Activated CD4-positive, alpha-beta T cell treated with anti-CD3 and anti-CD28 coated beads, Interleukin-2, amount 10 ng/mL, durations not matched to agents 24 days and 14 days (primary cell): ENCODE measurements at regions not wholly inside any gene's neighbourhood (a gene's known extent, or its start where the extent isn't known, plus 50 kb on each side); places are given as distances from the start of the nearest gene placed in this dataset.

ENCODE experiments used
- DNase-seq: peaks from one replicate; pipeline ENCODE4 v3.0.0; 2022
- H3K27ac Mint-ChIP-seq: one replicate; pipeline ENCODE4 v1.8.0; 2022; ENCODE audit warnings: mild to moderate bottlenecking, mixed read lengths
- H3K27me3 Mint-ChIP-seq: one replicate; pipeline ENCODE4 v1.8.0; 2022; ENCODE audit warnings: mixed read lengths
- H3K36me3 Mint-ChIP-seq: one replicate; pipeline ENCODE4 v1.8.0; 2022; ENCODE audit warnings: low read depth, mild to moderate bottlenecking, mixed read lengths
- H3K4me1 Mint-ChIP-seq: one replicate; pipeline ENCODE4 v1.8.0; 2021; ENCODE audit warnings: mixed read lengths
- H3K4me3 Mint-ChIP-seq: one replicate; pipeline ENCODE4 v1.8.0; 2022; ENCODE audit warnings: mild to moderate bottlenecking, moderate library complexity, mixed read lengths
- H3K9me3 Mint-ChIP-seq: one replicate; pipeline ENCODE4 v1.8.0; 2021; ENCODE audit warnings: mixed read lengths
- intact Hi-C: fragments of 100-400 bp; cut with micrococcal nuclease; formaldehyde crosslinking; loops from one replicate; pipeline ENCODE4 v1.15.1; 2023

GRCh38 chr13:109389892-109390345, 396.5 kb downstream of the IRS2 start:
- Mint-ChIP-seq H3K36me3 (no peaks in the 10 kb centered on the region), H3K27me3 (no peaks in the 10 kb centered on the region), H3K9me3 (no peaks in the 10 kb centered on the region), H3K4me3 (no peak overlapping the region), H3K27ac (no peak overlapping the region), H3K4me1 (no peaks in the 10 kb centered on the region)
- intact Hi-C loops, result no loop called here
- DNase-seq, result no peak

DNA sequence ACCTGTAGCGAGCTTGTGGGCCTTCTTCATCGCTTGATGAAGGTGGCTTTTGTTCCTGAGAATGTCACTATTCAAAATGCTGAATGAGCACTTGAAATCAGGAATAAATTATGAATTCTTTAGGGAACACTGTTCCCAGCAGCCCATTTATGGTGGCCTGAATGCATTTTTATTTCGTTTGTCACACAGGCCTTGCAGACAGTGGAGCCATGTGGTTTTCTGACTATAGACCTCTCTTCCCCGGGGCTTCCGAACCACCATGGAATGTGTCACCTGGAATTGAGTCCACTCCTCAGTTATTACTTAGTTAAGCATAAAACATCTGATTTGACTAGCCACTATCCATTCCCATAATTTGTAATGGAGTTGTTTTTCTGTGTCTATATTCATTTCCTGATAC, 396.9 kb downstream of the IRS2 start:
- Mint-ChIP-seq H3K9me3 (no peaks in the 10 kb centered on the region), H3K27ac (no peak overlapping the region), H3K27me3 (no peaks in the 10 kb centered on the region), H3K4me1 (no peaks in the 10 kb centered on the region), H3K36me3 (no peaks in the 10 kb centered on the region), H3K4me3 (no peak overlapping the region)
- intact Hi-C loops, result no loop called here
- DNase-seq, result no peak

- no peak overlapping the region for H3K27ac Mint-ChIP-seq
- H3K4me3 Mint-ChIP-seq, result no peak overlapping the region
- no peaks in the 10 kb centered on the region for H3K27me3 Mint-ChIP-seq
- no peaks in the 10 kb centered on the region for H3K9me3 Mint-ChIP-seq
- intact Hi-C loops, result no loop called here
- H3K36me3 Mint-ChIP-seq, result no peaks in the 10 kb centered on the region
- DNase-seq, result no peak
- H3K4me1 Mint-ChIP-seq, result no peaks in the 10 kb centered on the region
These were observed 398.9 kb downstream of the IRS2 start for GRCh38 chr13:109387471-109387870.

DNA sequence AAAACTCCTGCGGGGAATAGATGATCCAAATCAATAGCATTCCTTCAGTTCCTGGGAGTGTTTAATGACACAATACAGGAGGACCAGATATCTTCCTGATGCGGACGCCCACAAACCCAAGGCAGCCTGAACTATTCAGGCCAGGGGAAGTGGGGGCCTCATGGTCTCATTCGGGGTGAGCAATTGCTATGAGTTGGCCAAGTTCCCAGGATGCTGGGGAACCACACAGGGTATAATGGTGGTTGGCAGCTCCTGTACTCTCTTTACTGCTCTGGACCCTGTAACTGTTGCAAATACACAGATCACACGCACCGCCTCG, 401.2 kb downstream of the IRS2 start:
- no peaks in the 10 kb centered on the region for H3K4me1 Mint-ChIP-seq

DNA sequence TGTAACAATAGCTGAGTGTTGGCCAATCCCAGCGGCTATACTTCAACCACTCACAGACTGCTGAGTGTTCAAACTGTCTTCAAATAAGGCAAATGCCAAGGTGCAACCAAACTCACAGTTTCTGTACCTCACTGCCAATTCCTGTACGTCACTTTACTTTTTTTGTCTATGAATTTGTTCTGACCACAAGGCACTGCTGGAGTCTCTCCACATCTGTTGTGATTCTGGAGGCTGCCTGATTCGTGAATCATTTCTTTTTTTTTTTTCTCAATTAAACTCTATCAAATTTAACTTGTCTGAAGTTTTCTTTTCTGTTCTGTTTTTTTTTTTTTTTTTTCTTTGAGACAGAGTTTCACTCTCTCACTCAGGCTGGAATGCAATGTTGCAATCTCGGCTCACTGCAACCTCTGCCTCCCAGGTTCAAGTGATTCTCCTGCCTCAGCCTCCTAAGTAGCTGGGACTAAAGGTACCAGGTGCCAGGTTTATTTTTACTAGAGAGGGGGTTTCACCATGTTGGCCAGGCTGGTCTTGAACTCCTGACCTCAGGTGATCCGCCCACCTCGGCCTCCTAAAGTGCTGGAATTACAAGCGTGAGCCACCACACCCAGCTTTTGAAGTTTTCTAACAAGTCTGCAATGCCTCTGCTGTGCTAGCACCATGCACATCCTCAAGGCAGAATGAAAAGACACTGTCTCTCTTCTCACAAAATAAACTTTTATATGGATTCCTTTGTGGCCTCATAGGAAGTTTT, 401.7 kb downstream of the IRS2 start:
- H3K36me3 Mint-ChIP-seq, result no peaks in the 10 kb centered on the region
- no peaks in the 10 kb centered on the region for H3K4me1 Mint-ChIP-seq
- H3K27me3 Mint-ChIP-seq, result no peaks in the 10 kb centered on the region
- no peak overlapping the region for H3K27ac Mint-ChIP-seq
- intact Hi-C loops, result no loop called here
- H3K9me3 Mint-ChIP-seq, result no peaks in the 10 kb centered on the region
- H3K4me3 Mint-ChIP-seq, result no peak overlapping the region
- no peak for DNase-seq

More for the DNA sequence above, 401.2 kb downstream of the IRS2 start:
- intact Hi-C loops, result no loop called here
- no peak for DNase-seq
- no peaks in the 10 kb centered on the region for H3K9me3 Mint-ChIP-seq
- no peaks in the 10 kb centered on the region for H3K27me3 Mint-ChIP-seq
- no peak overlapping the region for H3K27ac Mint-ChIP-seq
- H3K36me3 Mint-ChIP-seq, result no peaks in the 10 kb centered on the region
- H3K4me3 Mint-ChIP-seq, result no peak overlapping the region

- no peaks in the 10 kb centered on the region for H3K9me3 Mint-ChIP-seq
- no peaks in the 10 kb centered on the region for H3K4me1 Mint-ChIP-seq
- no peak overlapping the region for H3K4me3 Mint-ChIP-seq
- DNase-seq, result no peak
- intact Hi-C loops, result no loop called here
- H3K27ac Mint-ChIP-seq, result no peak overlapping the region
- no peaks in the 10 kb centered on the region for H3K27me3 Mint-ChIP-seq
- H3K36me3 Mint-ChIP-seq, result no peaks in the 10 kb centered on the region
These were observed 402.7 kb downstream of the IRS2 start for GRCh38 chr13:109383683-109384082.

DNA sequence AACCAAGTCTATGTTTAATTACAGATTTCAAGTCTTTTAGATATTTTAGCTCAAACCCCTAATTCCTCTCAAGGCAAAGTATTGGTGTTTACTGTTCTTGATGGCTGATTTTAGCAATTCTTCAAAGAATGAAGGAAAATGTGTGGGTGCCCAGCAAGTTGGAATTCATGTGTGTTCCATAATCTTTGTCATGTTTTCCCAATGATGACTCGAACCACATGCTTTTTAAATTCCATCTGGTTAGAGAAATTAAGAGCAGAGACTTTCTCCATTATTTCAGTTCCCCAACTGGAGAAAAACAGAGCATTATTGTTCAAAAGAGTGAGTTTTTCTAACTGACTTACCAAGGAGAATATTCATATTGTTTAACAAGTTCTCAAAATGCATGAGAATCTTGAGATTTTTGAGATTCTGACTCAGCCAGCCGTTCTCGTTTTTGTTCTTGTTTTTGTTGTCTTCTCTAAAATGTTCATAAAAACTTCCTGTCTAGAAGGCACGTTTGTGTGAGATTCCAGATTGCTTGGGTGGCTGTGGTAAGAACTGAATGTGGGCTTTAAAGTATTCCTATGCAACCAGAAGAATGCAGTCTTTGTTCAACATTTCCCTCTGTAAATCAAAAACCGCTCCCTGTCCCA, 404.7 kb downstream of the IRS2 start:
- H3K27ac Mint-ChIP-seq, result no peak overlapping the region
- no peak for DNase-seq

DNA sequence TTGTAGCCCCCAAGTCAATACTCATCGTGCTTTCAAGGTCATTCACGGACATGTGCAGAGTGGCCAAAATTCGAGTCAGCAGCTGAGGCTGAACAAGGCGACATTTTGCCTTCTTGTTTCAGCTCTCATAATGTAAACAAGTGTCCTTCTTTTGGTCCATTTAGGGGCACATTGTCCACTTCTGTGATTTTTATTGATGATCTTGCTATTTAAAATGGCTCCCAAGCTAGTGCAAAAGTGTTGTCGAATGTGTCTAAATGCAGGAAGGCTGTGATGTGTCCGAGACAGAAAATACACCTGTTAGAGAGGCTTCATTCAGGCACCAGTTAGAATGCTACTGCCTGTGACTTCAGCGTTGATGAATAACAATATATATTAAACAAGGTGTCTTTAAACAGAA, 405.9 kb downstream of the IRS2 start:
- Mint-ChIP-seq H3K27ac (no peak overlapping the region), H3K36me3 (no peaks in the 10 kb centered on the region), H3K9me3 (no peaks in the 10 kb centered on the region), H3K4me1 (no peaks in the 10 kb centered on the region), H3K4me3 (no peak overlapping the region), H3K27me3 (no peaks in the 10 kb centered on the region)
- intact Hi-C loops, result no loop called here
- DNase-seq, result no peak

More for the DNA sequence above, 404.7 kb downstream of the IRS2 start:
- H3K9me3 Mint-ChIP-seq, result no peaks in the 10 kb centered on the region
- H3K36me3 Mint-ChIP-seq, result no peaks in the 10 kb centered on the region
- H3K4me1 Mint-ChIP-seq, result no peaks in the 10 kb centered on the region
- intact Hi-C loops, result no loop called here
- no peaks in the 10 kb centered on the region for H3K27me3 Mint-ChIP-seq
- no peak overlapping the region for H3K4me3 Mint-ChIP-seq

GRCh38 chr13:109379930-109380329, 406.5 kb downstream of the IRS2 start:
- Mint-ChIP-seq H3K27ac (no peak overlapping the region), H3K27me3 (no peaks in the 10 kb centered on the region), H3K9me3 (no peaks in the 10 kb centered on the region), H3K4me3 (no peak overlapping the region), H3K4me1 (no peaks in the 10 kb centered on the region), H3K36me3 (no peaks in the 10 kb centered on the region)
- no peak for DNase-seq
- intact Hi-C loops, result no loop called here

- H3K36me3 Mint-ChIP-seq, result no peaks in the 10 kb centered on the region
- intact Hi-C loops, result no loop called here
- no peak overlapping the region for H3K4me3 Mint-ChIP-seq
- no peaks in the 10 kb centered on the region for H3K4me1 Mint-ChIP-seq
- H3K27ac Mint-ChIP-seq, result no peak overlapping the region
- H3K27me3 Mint-ChIP-seq, result no peaks in the 10 kb centered on the region
- DNase-seq, result no peak
- H3K9me3 Mint-ChIP-seq, result no peaks in the 10 kb centered on the region
These were observed 409.4 kb downstream of the IRS2 start for GRCh38 chr13:109376936-109377335.

- H3K27me3 Mint-ChIP-seq, result no peaks in the 10 kb centered on the region
- H3K9me3 Mint-ChIP-seq, result no peaks in the 10 kb centered on the region
- intact Hi-C loops, result no loop called here
- no peak overlapping the region for H3K27ac Mint-ChIP-seq
- H3K36me3 Mint-ChIP-seq, result no peaks in the 10 kb centered on the region
- no peak overlapping the region for H3K4me3 Mint-ChIP-seq
- H3K4me1 Mint-ChIP-seq, result no peaks in the 10 kb centered on the region
- no peak for DNase-seq
These were observed 411.7 kb downstream of the IRS2 start for GRCh38 chr13:109374609-109375200.

DNA sequence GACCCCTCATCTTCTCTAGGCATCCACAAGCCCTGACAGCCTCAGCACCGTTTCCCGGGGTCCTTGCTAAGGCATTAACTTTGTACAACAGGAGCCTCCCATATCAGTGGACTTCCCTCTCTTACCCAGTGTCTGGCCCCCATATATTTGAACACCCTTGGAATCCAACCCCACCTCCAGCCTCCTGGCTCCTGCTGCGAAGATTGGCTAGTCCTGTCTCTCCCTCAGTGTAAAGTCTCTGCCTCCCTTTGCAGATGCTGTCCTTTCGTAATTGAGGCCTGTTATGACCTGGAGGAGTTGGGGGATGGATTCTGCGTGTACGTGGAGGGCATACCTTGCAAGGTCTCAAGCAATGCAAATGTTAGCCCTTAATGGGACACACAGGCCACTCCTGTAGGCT, 413.7 kb downstream of the IRS2 start:
- H3K27me3 Mint-ChIP-seq, result no peaks in the 10 kb centered on the region
- H3K36me3 Mint-ChIP-seq, result no peaks in the 10 kb centered on the region
- intact Hi-C loops, result no loop called here
- H3K4me3 Mint-ChIP-seq, result no peak overlapping the region
- no peak overlapping the region for H3K27ac Mint-ChIP-seq
- H3K9me3 Mint-ChIP-seq, result no peaks in the 10 kb centered on the region
- no peaks in the 10 kb centered on the region for H3K4me1 Mint-ChIP-seq
- DNase-seq, result no peak

DNA sequence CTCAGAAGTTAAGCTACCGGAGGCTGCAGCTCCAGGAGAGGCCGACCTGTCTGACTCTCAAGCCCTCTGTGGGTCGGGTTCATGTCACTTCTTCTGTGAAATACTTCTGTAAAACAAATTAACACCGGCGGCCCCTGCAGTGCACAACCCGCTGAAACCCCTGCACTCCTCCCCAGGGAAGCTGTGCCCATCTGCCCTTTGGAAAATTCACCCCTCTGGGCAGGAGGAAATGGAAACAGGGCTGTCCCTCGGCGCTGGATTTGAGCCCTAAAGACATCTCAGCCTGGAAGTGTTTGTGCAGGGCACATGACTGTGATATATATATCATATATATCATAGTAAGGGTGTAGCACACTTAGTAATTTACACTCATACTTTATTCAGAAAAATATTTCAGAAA, 415.3 kb downstream of the IRS2 start:
- intact Hi-C loops, result no loop called here
- no peaks in the 10 kb centered on the region for H3K27me3 Mint-ChIP-seq
- no peaks in the 10 kb centered on the region for H3K36me3 Mint-ChIP-seq

GRCh38 chr13:109370496-109370895, 415.9 kb downstream of the IRS2 start:
- H3K4me1 Mint-ChIP-seq, result no peaks in the 10 kb centered on the region
- no peak overlapping the region for H3K27ac Mint-ChIP-seq
- no peak for DNase-seq
- H3K9me3 Mint-ChIP-seq, result peaks cover 6% of the 10 kb centered on the region
- H3K36me3 Mint-ChIP-seq, result no peaks in the 10 kb centered on the region
- intact Hi-C loops, result no loop called here
- no peak overlapping the region for H3K4me3 Mint-ChIP-seq
- no peaks in the 10 kb centered on the region for H3K27me3 Mint-ChIP-seq

More for the DNA sequence above, 415.3 kb downstream of the IRS2 start:
- DNase-seq, result no peak
- peaks cover 3% of the 10 kb centered on the region for H3K9me3 Mint-ChIP-seq
- no peak overlapping the region for H3K4me3 Mint-ChIP-seq
- no peaks in the 10 kb centered on the region for H3K4me1 Mint-ChIP-seq
- no peak overlapping the region for H3K27ac Mint-ChIP-seq
